ENCODE measurements at regions not wholly inside any gene's neighbourhood (a gene's known extent, or its start where the extent isn't known, plus 50 kb on each side); places are given as distances from the start of the nearest gene placed in this dataset.
"Not testable (repeated sequence)": the region's sequence is repeated elsewhere in the genome, so short reads cannot be mapped to it uniquely, and the experiment has no call there.

DNA sequence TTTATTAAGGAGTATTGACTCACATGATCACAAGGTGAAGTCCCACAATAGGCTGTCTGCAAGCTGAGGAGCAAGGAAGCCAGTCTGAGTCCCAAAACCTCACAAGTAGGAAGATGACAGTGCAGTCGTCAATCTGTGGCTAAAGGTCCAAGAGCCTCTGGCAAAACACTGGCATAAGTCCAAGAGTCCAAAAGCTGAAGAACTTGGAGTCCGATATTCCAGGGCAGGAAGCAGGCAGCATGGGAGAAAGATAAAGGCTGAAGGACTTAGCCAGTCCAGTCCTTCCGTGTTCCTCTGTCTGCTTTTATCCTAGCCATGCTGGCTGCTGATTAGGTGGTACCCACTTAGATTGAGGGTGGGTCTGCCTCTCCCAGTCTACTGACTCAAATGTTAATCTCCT is 553.3 kb downstream of the CCSER2 start:
- ATAC-seq (ENCODE audit: low read depth); H3K14ac ChIP-seq (replicated peaks; ENCODE audit: low read depth, low read length); POLR2A ChIA-PET (ENCODE audit: unreplicated experiment); H3K23ac ChIP-seq (ENCODE audit: low read depth, low read length); H4K20me1 ChIP-seq (ENCODE audit: insufficient read depth, low read length); H3K4me1 ChIP-seq (ENCODE audit: control insufficient read depth, insufficient read depth, low read length); DNase-seq; H4K5ac ChIP-seq (ENCODE audit: low read depth, low read length); H3K9me1 ChIP-seq (ENCODE audit: insufficient read depth, low read length); dilution Hi-C loops (cut with HindIII; ENCODE audit: low sequenced_read_pairs, unreplicated experiment); intact Hi-C loops (cut with micrococcal nuclease); H2AFZ ChIP-seq (replicated peaks; ENCODE audit: low read length, poor library complexity); H3K9ac ChIP-seq (ENCODE audit: low read depth, low read length); H3K36me3 ChIP-seq (ENCODE audit: control insufficient read depth, insufficient read depth, low read length); BruUV-seq (replicated peaks); H4K91ac ChIP-seq (ENCODE audit: insufficient read depth, low read depth, low read length); H3K4me2 ChIP-seq (ENCODE audit: low read depth, low read length); H3K27me3 ChIP-seq (ENCODE audit: control insufficient read depth, insufficient read depth, low read length); H2BK20ac ChIP-seq (ENCODE audit: low read depth, low read length); H3K56ac ChIP-seq (ENCODE audit: extremely low read depth, insufficient read depth, low read length); H3K4me3 ChIP-seq (ENCODE audit: insufficient read depth, low read depth, low read length); H2AK9ac ChIP-seq (replicated peaks; ENCODE audit: low read depth, low read length, poor library complexity); H3K18ac ChIP-seq (ENCODE audit: low read depth, low read length); in situ Hi-C loops (cut with MboI; ENCODE audit: low sequenced_read_pairs); CTCF ChIA-PET; H3K79me1 ChIP-seq (ENCODE audit: low read depth in 1 of 2, low read length in 2 of 2); H2BK120ac ChIP-seq (ENCODE audit: low read depth, low read length); H2BK15ac ChIP-seq (ENCODE audit: low read depth, low read length); H4K8ac ChIP-seq (ENCODE audit: low read depth in 2 of 2, low read length in 2 of 2); H2BK5ac ChIP-seq (ENCODE audit: low read depth, low read length, poor library complexity, severe bottlenecking); H2AK5ac ChIP-seq (ENCODE audit: low read depth, low read length); H3K27ac ChIP-seq (ENCODE audit: insufficient read depth, low read length); H3K4ac ChIP-seq (ENCODE audit: low read depth, low read length): not testable (repeated sequence)
- WGBS, 2 experiments (ENCODE audit: extremely low coverage in 2 of 2, insufficient read length in 1 of 2) = 40% methylated on average over 1 of the region's 3 CpGs; no CpG with 5 or more reads in 1 of the 2 experiments
- H3K9me3 ChIP-seq (ENCODE audit: control insufficient read depth, insufficient read depth, low read length) = peaks cover 11% of the 10 kb centered on the region; the same call in 1 of the 2 replicates
